OCI-LY1 (cell line): ENCODE measurements at regions not wholly inside any gene's neighbourhood (a gene's known extent, or its start where the extent isn't known, plus 50 kb on each side); places are given as distances from the start of the nearest gene placed in this dataset.

ENCODE experiments used
- H2AFZ ChIP-seq: fragments of 200-600 bp; sonication (generic), shearing (Covaris generic); 2 replicates; pipeline ENCODE4 v1.6.0; 2014; ENCODE audit warnings: antibody characterized with exemption, mild to moderate bottlenecking, low read length
- H3F3A ChIP-seq: fragments of 200-600 bp; sonication (generic), shearing (Covaris generic); 2 replicates; pipeline ENCODE4 v1.6.0; 2014; ENCODE audit warnings: mild to moderate bottlenecking, antibody characterized with exemption, low read length, moderate library complexity; ENCODE audit not compliant: insufficient read depth
- H3K27ac ChIP-seq: fragments of 200-600 bp; sonication (generic); 2 replicates; pipeline ENCODE4 v1.5.1; 2014; ENCODE audit warnings: low read length, mixed run types, mild to moderate bottlenecking, low read depth; ENCODE audit not compliant: poor library complexity, severe bottlenecking
- H3K27me3 ChIP-seq: fragments of 200-600 bp; sonication (generic); 2 replicates; pipeline ENCODE4 v1.6.0; 2014; ENCODE audit warnings: antibody characterized with exemption, mild to moderate bottlenecking, low read length, moderate library complexity; ENCODE audit not compliant: insufficient read depth
- H3K36me3 ChIP-seq: fragments of 200-600 bp; sonication (generic); 2 replicates; pipeline ENCODE4 v1.6.1; 2014; ENCODE audit warnings: mild to moderate bottlenecking, antibody characterized with exemption, low read length, moderate library complexity, mixed read lengths; ENCODE audit not compliant: insufficient read depth
- H3K4me1 ChIP-seq: fragments of 200-600 bp; sonication (generic); 2 replicates; pipeline ENCODE4 v1.5.1; 2014; ENCODE audit warnings: mild to moderate bottlenecking, low read length, moderate library complexity; ENCODE audit not compliant: insufficient read depth, severe bottlenecking
- H3K4me2 ChIP-seq: fragments of 200-600 bp; sonication (generic), shearing (Covaris generic); 2 replicates; pipeline ENCODE4 v1.6.1; 2014; ENCODE audit warnings: low read length
- H3K4me3 ChIP-seq: fragments of 200-600 bp; sonication (generic); 2 replicates; pipeline ENCODE4 v1.5.1; 2014; ENCODE audit warnings: low read length, low read depth, mild to moderate bottlenecking, mixed read lengths; ENCODE audit not compliant: poor library complexity, severe bottlenecking
- H3K79me2 ChIP-seq: fragments of 200-600 bp; shearing (Covaris generic); 2 replicates; pipeline ENCODE4 v1.6.1; 2016; ENCODE audit warnings: mixed run types, low read length, mixed read lengths; ENCODE audit not compliant: insufficient read depth
- H3K9ac ChIP-seq: fragments of 200-600 bp; sonication (generic), shearing (Covaris generic); 2 replicates; pipeline ENCODE4 v1.6.1; 2014; ENCODE audit warnings: mild to moderate bottlenecking, low read length, mixed read lengths
- H3K9me2 ChIP-seq: fragments of 200-600 bp; sonication (generic), shearing (Covaris generic); 2 replicates; pipeline ENCODE4 v1.6.1; 2014; ENCODE audit warnings: low read depth, mild to moderate bottlenecking, low read length, mixed read lengths
- H3K9me3 ChIP-seq: fragments of 200-600 bp; shearing (Covaris generic); 2 replicates; pipeline ENCODE4 v1.6.1; 2014; ENCODE audit warnings: low read length, mixed read lengths
- H4K20me1 ChIP-seq: fragments of 200-600 bp; sonication (generic), shearing (Covaris generic); 2 replicates; pipeline ENCODE4 v1.6.0; 2016; ENCODE audit warnings: mild to moderate bottlenecking, low read length; ENCODE audit not compliant: insufficient read depth
- CTCF ChIP-seq: fragments of 200-600 bp; sonication (generic), shearing (Covaris generic); IDR thresholded peaks from 2 replicates; pipeline ENCODE4 v1.5.1; 2017; ENCODE audit warnings: mild to moderate bottlenecking, antibody characterized with exemption, low read length, moderate library complexity, mixed read lengths
- EZH2 ChIP-seq: fragments of 200-600 bp; sonication (generic), shearing (Covaris generic); IDR thresholded peaks from 2 replicates; pipeline ENCODE4 v1.8.0; 2017; ENCODE audit warnings: borderline replicate concordance, mixed run types, mild to moderate bottlenecking, antibody characterized with exemption, low read length, moderate library complexity, mixed read lengths

- H3K4me3 ChIP-seq = no peak overlapping the region
- H3K79me2 ChIP-seq = no peaks in the 10 kb centered on the region
- no peak overlapping the region for H2AFZ ChIP-seq
- TF ChIP-seq EZH2 = no peak
- TF ChIP-seq CTCF = peak; percentile 32; the same call in 1 of the 2 replicates
- H3F3A ChIP-seq = no peaks in the 10 kb centered on the region
- no peaks in the 10 kb centered on the region for H4K20me1 ChIP-seq
- no peak overlapping the region for H3K4me2 ChIP-seq
- no peaks in the 10 kb centered on the region for H3K9me3 ChIP-seq
- no peak overlapping the region for H3K27ac ChIP-seq
- H3K9ac ChIP-seq = no peak overlapping the region
- H3K9me2 ChIP-seq = no peaks in the 10 kb centered on the region; the same call in 1 of the 2 replicates
- H3K4me1 ChIP-seq = no peaks in the 10 kb centered on the region
- no peaks in the 10 kb centered on the region for H3K27me3 ChIP-seq
- H3K36me3 ChIP-seq = no peaks in the 10 kb centered on the region
These were observed 103.1 kb downstream of the INHBA start for GRCh38 chr7:41599760-41600159.

- Histone ChIP-seq H2AFZ (no peak overlapping the region), H3K27me3 (no peaks in the 10 kb centered on the region), H3K9me3 (no peaks in the 10 kb centered on the region), H3K9ac (no peak overlapping the region), H3K4me2 (no peak overlapping the region), H3K4me3 (no peak overlapping the region), H3K4me1 (no peaks in the 10 kb centered on the region), H3K9me2 (no peaks in the 10 kb centered on the region), H3K79me2 (no peaks in the 10 kb centered on the region), H3K27ac (no peak overlapping the region), H4K20me1 (no peaks in the 10 kb centered on the region), H3K36me3 (no peaks in the 10 kb centered on the region), H3F3A (no peaks in the 10 kb centered on the region)
- no peak for TF ChIP-seq CTCF
- no peak for TF ChIP-seq EZH2
These were observed 110.1 kb downstream of the INHBA start for GRCh38 chr7:41592794-41593193.

DNA sequence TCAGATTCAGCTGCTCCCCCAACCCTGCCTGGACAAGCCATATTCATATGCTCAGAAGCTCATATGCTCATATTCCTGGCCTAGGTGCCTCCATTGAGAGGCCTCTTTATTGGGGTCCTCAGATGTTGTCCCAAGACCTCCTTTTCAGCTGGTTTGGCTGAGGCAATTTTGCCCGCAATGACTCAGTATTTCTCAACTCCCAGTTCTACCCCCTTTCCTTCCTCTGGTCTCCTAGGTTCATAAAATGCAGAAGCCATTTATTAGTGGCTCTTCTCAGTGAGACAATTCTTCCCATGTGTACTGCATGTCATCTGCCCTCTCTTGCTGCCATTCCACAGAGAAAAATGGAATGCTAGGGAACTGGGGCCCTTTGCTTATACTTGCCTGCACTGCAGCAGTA is 110.7 kb downstream of the INHBA start:
- Histone ChIP-seq H3K4me2 (no peak overlapping the region), H3K4me3 (no peak overlapping the region), H4K20me1 (no peaks in the 10 kb centered on the region), H3K9me3 (no peaks in the 10 kb centered on the region), H3K27me3 (no peaks in the 10 kb centered on the region), H3K9ac (no peak overlapping the region), H3K27ac (no peak overlapping the region), H3F3A (no peaks in the 10 kb centered on the region), H3K79me2 (no peaks in the 10 kb centered on the region), H3K4me1 (no peaks in the 10 kb centered on the region), H2AFZ (no peak overlapping the region), H3K36me3 (no peaks in the 10 kb centered on the region), H3K9me2 (no peaks in the 10 kb centered on the region)
- TF ChIP-seq EZH2 (no peak), CTCF (no peak)
